ENCODE measurements at regions not wholly inside any gene's neighbourhood (a gene's known extent, or its start where the extent isn't known, plus 50 kb on each side); places are given as distances from the start of the nearest gene placed in this dataset.
"Not testable (repeated sequence)": the region's sequence is repeated elsewhere in the genome, so short reads cannot be mapped to it uniquely, and the experiment has no call there.

- no peak for DNase-seq
These were observed 155.8 kb upstream of the KITLG start for GRCh38 chr12:88736031-88736430.

- DNase-seq, result no peak
These were observed 152.7 kb upstream of the KITLG start for GRCh38 chr12:88733008-88733407.

GRCh38 chr12:88729196-88729595 is 148.9 kb upstream of the KITLG start:
- DNase-seq, result no peak

- DNase-seq, result no peak
These were observed 146.8 kb upstream of the KITLG start for GRCh38 chr12:88726806-88727720.

GRCh38 chr12:88725592-88726143 is 145.4 kb upstream of the KITLG start:
- no peak for DNase-seq

GRCh38 chr12:88723219-88723618 is 142.9 kb upstream of the KITLG start:
- DNase-seq, result no peak

GRCh38 chr12:88720785-88721650 is 140.7 kb upstream of the KITLG start:
- DNase-seq, result no peak

- no peak for DNase-seq
These were observed 140.0 kb upstream of the KITLG start for GRCh38 chr12:88720231-88720630.

- DNase-seq, result no peak
These were observed 136.9 kb upstream of the KITLG start for GRCh38 chr12:88717188-88717587.

- no peak for DNase-seq
These were observed 136.0 kb upstream of the KITLG start for GRCh38 chr12:88716240-88716639.

GRCh38 chr12:88715673-88716072 is 135.4 kb upstream of the KITLG start:
- DNase-seq, result no peak

- DNase-seq, result not testable (repeated sequence)
These were observed 134.1 kb upstream of the KITLG start for GRCh38 chr12:88714263-88714882.

- no peak for DNase-seq
These were observed 127.5 kb upstream of the KITLG start for GRCh38 chr12:88707800-88708199.

- DNase-seq, result no peak
These were observed 126.0 kb upstream of the KITLG start for GRCh38 chr12:88706286-88706685.

- no peak for DNase-seq
These were observed 123.5 kb upstream of the KITLG start for GRCh38 chr12:88703790-88704189.

GRCh38 chr12:88698471-88698870 is 118.2 kb upstream of the KITLG start:
- DNase-seq, result no peak

GRCh38 chr12:88693837-88694445 is 113.7 kb upstream of the KITLG start:
- DNase-seq, result no peak

- DNase-seq, result no peak
These were observed 111.5 kb upstream of the KITLG start for GRCh38 chr12:88691811-88692210.

GRCh38 chr12:88684610-88685009 is 104.3 kb upstream of the KITLG start:
- DNase-seq, result no peak

GRCh38 chr12:88684170-88684569 is 103.9 kb upstream of the KITLG start:
- DNase-seq, result no peak

- DNase-seq, result no peak
These were observed 103.4 kb upstream of the KITLG start for GRCh38 chr12:88683628-88684027.

GRCh38 chr12:88681271-88681670 is 101.0 kb upstream of the KITLG start:
- no peak for DNase-seq

GRCh38 chr12:88677464-88677863 is 97.2 kb upstream of the KITLG start:
- no peak for DNase-seq

Measured in femur (tissue), 1 donor.